Esophagus muscularis mucosa (tissue), 3 donors: ENCODE measurements at regions not wholly inside any gene's neighbourhood (a gene's known extent, or its start where the extent isn't known, plus 50 kb on each side); places are given as distances from the start of the nearest gene placed in this dataset.

Experiments
- POLR2A ChIP-seq: fragments of 450-650 bp; IDR thresholded peaks from one replicate; pipeline ENCODE4 v1.6.1; 2017; ENCODE audit warnings: antibody characterized with exemption, moderate library complexity, mild to moderate bottlenecking, low read depth
- POLR2AphosphoS5 ChIP-seq, 2 donors: sonication (generic); formaldehyde crosslinking; IDR thresholded peaks; one replicate each; pipeline ENCODE4 v1.6.1; 2017; ENCODE audit warnings: antibody characterized with exemption in 2 of 2
- TF ChIP-seq, protein P1 (sequence below), 3 experiments: fragments of 200-600 bp in 2 of 3; fragments of 450-650 bp in 1 of 3; sonication (generic) in 2 of 3; IDR thresholded peaks; one replicate each; pipeline ENCODE4 v1.5.1; 2017 to 2019; ENCODE audit warnings: antibody characterized with exemption in 3 of 3, mild to moderate bottlenecking in 2 of 3, moderate library complexity in 1 of 3

DNA sequence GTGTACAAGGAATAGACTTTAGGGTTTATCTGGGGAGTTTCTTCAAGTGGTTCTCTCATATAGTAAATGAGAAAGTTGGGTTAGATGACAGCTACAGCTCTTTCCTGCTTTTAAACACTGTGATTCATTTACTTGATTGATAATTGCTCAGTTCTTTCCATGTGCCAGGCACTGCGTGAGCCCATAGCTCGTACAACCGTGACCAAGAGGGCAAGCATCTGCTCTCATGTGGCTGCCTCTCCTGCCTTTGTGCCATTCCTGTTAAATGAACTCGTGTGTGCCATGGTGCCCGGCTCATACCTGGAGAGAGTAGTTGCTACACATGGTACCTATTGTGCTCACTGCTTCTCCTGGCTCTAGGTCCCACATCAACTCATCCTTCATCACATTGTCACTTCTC, 206.3 kb downstream of the SNX19 start:
- TF ChIP-seq, protein P1, sequence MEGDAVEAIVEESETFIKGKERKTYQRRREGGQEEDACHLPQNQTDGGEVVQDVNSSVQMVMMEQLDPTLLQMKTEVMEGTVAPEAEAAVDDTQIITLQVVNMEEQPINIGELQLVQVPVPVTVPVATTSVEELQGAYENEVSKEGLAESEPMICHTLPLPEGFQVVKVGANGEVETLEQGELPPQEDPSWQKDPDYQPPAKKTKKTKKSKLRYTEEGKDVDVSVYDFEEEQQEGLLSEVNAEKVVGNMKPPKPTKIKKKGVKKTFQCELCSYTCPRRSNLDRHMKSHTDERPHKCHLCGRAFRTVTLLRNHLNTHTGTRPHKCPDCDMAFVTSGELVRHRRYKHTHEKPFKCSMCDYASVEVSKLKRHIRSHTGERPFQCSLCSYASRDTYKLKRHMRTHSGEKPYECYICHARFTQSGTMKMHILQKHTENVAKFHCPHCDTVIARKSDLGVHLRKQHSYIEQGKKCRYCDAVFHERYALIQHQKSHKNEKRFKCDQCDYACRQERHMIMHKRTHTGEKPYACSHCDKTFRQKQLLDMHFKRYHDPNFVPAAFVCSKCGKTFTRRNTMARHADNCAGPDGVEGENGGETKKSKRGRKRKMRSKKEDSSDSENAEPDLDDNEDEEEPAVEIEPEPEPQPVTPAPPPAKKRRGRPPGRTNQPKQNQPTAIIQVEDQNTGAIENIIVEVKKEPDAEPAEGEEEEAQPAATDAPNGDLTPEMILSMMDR (IDR thresholded peaks at IDR 0.05), result no peak
- TF ChIP-seq POLR2AphosphoS5 (IDR thresholded peaks at IDR 0.05) (no peak), POLR2A (no peak)
